ENCODE measurements at regions not wholly inside any gene's neighbourhood (a gene's known extent, or its start where the extent isn't known, plus 50 kb on each side); places are given as distances from the start of the nearest gene placed in this dataset.
"Not testable (repeated sequence)": the region's sequence is repeated elsewhere in the genome, so short reads cannot be mapped to it uniquely, and the experiment has no call there.

DNA sequence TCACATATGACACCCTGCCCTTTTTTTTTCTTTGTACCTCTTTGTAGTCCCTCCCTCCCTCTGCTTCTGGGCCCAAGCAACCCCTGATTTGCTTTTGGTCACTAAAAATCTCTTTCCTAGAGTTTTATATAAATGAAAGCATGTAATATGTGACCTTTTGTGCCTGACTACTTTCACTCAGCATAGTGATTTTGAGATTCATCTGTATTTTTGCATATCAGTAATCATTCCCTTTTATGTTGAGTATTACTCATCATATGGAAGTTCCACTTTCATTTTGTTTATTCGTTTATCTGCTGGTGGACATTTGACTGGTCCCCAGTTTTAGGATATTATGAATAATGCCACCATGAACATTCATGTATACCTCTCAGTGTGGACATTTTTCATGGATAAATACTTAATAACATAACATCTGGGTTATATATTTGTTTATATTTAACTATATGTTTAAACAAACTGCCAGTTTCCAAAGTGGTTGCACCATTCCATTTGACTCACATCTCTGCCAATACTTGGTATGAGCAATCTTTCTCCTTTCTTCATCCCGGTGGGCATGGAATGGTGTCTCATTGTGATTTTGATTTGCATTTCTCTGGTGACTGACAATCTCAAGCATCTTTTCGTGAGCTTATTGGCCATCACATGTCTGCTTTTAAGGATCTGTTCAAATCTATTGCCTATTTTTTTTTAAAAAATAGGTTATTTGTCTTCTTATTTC is 115.7 kb upstream of the S1PR3 start:
- no peak for TF ChIP-seq CTCF (IDR thresholded peaks at IDR 0.05; ENCODE audit: low read length)
- no peak for TF ChIP-seq EZH2phosphoT487 (IDR thresholded peaks at IDR 0.05; ENCODE audit: low read length)
- no peak for TF ChIP-seq EZH2 (optimal IDR thresholded peaks at IDR 0.05; ENCODE audit: low read depth, low read length)

DNA sequence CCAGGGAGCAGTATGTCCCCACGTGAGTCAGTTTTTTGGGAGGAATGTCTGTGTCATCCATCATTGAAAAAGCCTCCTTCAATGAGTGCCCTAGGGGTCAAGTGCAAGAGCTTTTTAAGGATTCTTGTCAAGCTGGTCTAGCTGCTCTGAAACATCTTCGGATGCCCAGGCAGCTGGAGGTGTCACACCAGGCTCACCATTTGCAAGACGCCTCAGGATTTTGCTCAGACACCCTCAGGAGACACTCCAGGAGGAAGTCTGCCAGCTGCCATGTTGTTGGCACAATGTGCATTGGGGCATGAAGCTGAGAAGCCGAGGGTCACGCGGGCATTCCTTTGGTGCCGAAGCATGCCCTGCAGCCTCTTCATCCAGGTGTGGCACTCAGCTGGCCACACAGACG is 111.1 kb upstream of the S1PR3 start:
- TF ChIP-seq EZH2phosphoT487 (IDR thresholded peaks at IDR 0.05; ENCODE audit: low read length) = no peak
- TF ChIP-seq EZH2 (optimal IDR thresholded peaks at IDR 0.05; ENCODE audit: low read depth, low read length) = no peak
- no peak for TF ChIP-seq CTCF (IDR thresholded peaks at IDR 0.05; ENCODE audit: low read length)
- Histone ChIP-seq H3K9me3 (replicated peaks; ENCODE audit: insufficient read depth, low read length) (no peaks in the 10 kb centered on the region), H2AFZ (ENCODE audit: low read length) (no peak overlapping the region), H3K27ac (ENCODE audit: low read length) (no peak overlapping the region), H3K9ac (ENCODE audit: low read length) (no peak overlapping the region), H3K4me2 (ENCODE audit: low read depth, low read length) (no peak overlapping the region), H3K36me3 (replicated peaks; ENCODE audit: insufficient read depth, low read length) (no peaks in the 10 kb centered on the region), H3K79me2 (ENCODE audit: low read length) (no peaks in the 10 kb centered on the region), H3F3A (ENCODE audit: insufficient read depth, low read length) (no peaks in the 10 kb centered on the region), H4K20me1 (ENCODE audit: insufficient read depth, low read length) (no peaks in the 10 kb centered on the region), H3K27me3 (replicated peaks; ENCODE audit: insufficient read depth, low read length) (no peaks in the 10 kb centered on the region), H3K4me3 (ENCODE audit: low read length) (no peak overlapping the region), H3K9me2 (replicated peaks; ENCODE audit: insufficient read depth, low read length) (no peaks in the 10 kb centered on the region), H3K4me1 (ENCODE audit: low read length) (no peaks in the 10 kb centered on the region)
- DNase-seq = no peak

More for the DNA sequence above, 115.7 kb upstream of the S1PR3 start:
- no peaks in the 10 kb centered on the region for H3K36me3 ChIP-seq (replicated peaks; ENCODE audit: insufficient read depth, low read length)
- H3F3A ChIP-seq (ENCODE audit: insufficient read depth, low read length) = no peaks in the 10 kb centered on the region
- no peaks in the 10 kb centered on the region for H3K9me2 ChIP-seq (replicated peaks; ENCODE audit: insufficient read depth, low read length)
- no peak overlapping the region for H3K4me2 ChIP-seq (ENCODE audit: low read depth, low read length)
- no peaks in the 10 kb centered on the region for H3K4me1 ChIP-seq (ENCODE audit: low read length)
- no peak overlapping the region for H3K9ac ChIP-seq (ENCODE audit: low read length)
- H4K20me1 ChIP-seq (ENCODE audit: insufficient read depth, low read length) = no peaks in the 10 kb centered on the region
- no peaks in the 10 kb centered on the region for H3K9me3 ChIP-seq (replicated peaks; ENCODE audit: insufficient read depth, low read length)
- H3K4me3 ChIP-seq (ENCODE audit: low read length) = no peak overlapping the region
- H3K27ac ChIP-seq (ENCODE audit: low read length) = no peak overlapping the region
- H3K27me3 ChIP-seq (replicated peaks; ENCODE audit: insufficient read depth, low read length) = no peaks in the 10 kb centered on the region
- H2AFZ ChIP-seq (ENCODE audit: low read length) = no peak overlapping the region
- H3K79me2 ChIP-seq (ENCODE audit: low read length) = no peaks in the 10 kb centered on the region
- no peak for DNase-seq

- H3K4me2 ChIP-seq (ENCODE audit: low read depth, low read length); H3K9me2 ChIP-seq (replicated peaks; ENCODE audit: insufficient read depth, low read length); H3K4me3 ChIP-seq (ENCODE audit: low read length); H3K9me3 ChIP-seq (replicated peaks; ENCODE audit: insufficient read depth, low read length); H2AFZ ChIP-seq (ENCODE audit: low read length); H3K36me3 ChIP-seq (replicated peaks; ENCODE audit: insufficient read depth, low read length); H3K79me2 ChIP-seq (ENCODE audit: low read length); DNase-seq; H3K4me1 ChIP-seq (ENCODE audit: low read length); H4K20me1 ChIP-seq (ENCODE audit: insufficient read depth, low read length); H3K27ac ChIP-seq (ENCODE audit: low read length); H3F3A ChIP-seq (ENCODE audit: insufficient read depth, low read length); H3K27me3 ChIP-seq (replicated peaks; ENCODE audit: insufficient read depth, low read length); H3K9ac ChIP-seq (ENCODE audit: low read length): not testable (repeated sequence)
These were observed 107.0 kb upstream of the S1PR3 start for GRCh38 chr9:88884291-88884690.

- not testable (repeated sequence) for H2AFZ ChIP-seq (ENCODE audit: low read length); DNase-seq; H3K4me1 ChIP-seq (ENCODE audit: low read length); H3K79me2 ChIP-seq (ENCODE audit: low read length); H3K9me3 ChIP-seq (replicated peaks; ENCODE audit: insufficient read depth, low read length); H3K27me3 ChIP-seq (replicated peaks; ENCODE audit: insufficient read depth, low read length); H4K20me1 ChIP-seq (ENCODE audit: insufficient read depth, low read length); H3K4me3 ChIP-seq (ENCODE audit: low read length); H3K36me3 ChIP-seq (replicated peaks; ENCODE audit: insufficient read depth, low read length); H3K27ac ChIP-seq (ENCODE audit: low read length); H3K9me2 ChIP-seq (replicated peaks; ENCODE audit: insufficient read depth, low read length); H3F3A ChIP-seq (ENCODE audit: insufficient read depth, low read length); H3K9ac ChIP-seq (ENCODE audit: low read length); H3K4me2 ChIP-seq (ENCODE audit: low read depth, low read length)
These were observed 104.5 kb upstream of the S1PR3 start for GRCh38 chr9:88886762-88887161.
